ENCODE measurements at regions not wholly inside any gene's neighbourhood (a gene's known extent, or its start where the extent isn't known, plus 50 kb on each side); places are given as distances from the start of the nearest gene placed in this dataset.

DNA sequence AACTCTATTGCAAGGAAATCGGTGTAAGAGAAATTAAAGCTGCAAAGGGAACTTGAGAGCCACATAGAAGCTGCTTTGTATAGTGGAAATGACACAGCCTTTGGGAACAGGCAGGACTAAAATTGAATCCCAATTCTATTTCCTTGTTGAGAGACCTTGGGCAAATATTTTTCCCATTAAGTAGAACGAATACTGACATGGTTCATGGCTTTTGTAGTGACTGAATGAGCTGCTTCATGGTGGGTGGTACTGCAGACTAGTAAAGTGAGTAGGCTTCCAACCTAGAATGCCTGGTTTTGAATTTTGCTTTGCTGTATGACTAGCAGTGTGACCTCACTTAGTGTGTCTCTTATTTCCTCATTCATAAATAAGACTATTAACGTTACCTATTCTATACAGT, 182.2 kb upstream of the KCNIP4 start:
- TF ChIP-seq, protein P1, sequence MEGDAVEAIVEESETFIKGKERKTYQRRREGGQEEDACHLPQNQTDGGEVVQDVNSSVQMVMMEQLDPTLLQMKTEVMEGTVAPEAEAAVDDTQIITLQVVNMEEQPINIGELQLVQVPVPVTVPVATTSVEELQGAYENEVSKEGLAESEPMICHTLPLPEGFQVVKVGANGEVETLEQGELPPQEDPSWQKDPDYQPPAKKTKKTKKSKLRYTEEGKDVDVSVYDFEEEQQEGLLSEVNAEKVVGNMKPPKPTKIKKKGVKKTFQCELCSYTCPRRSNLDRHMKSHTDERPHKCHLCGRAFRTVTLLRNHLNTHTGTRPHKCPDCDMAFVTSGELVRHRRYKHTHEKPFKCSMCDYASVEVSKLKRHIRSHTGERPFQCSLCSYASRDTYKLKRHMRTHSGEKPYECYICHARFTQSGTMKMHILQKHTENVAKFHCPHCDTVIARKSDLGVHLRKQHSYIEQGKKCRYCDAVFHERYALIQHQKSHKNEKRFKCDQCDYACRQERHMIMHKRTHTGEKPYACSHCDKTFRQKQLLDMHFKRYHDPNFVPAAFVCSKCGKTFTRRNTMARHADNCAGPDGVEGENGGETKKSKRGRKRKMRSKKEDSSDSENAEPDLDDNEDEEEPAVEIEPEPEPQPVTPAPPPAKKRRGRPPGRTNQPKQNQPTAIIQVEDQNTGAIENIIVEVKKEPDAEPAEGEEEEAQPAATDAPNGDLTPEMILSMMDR (conservative IDR thresholded peaks at IDR 0.05; ENCODE audit: low read length): no peak
- DNase-seq (ENCODE audit: low read depth): no peak
- no peak overlapping the region for H3K4me3 ChIP-seq (ENCODE audit: low read length)

DNA sequence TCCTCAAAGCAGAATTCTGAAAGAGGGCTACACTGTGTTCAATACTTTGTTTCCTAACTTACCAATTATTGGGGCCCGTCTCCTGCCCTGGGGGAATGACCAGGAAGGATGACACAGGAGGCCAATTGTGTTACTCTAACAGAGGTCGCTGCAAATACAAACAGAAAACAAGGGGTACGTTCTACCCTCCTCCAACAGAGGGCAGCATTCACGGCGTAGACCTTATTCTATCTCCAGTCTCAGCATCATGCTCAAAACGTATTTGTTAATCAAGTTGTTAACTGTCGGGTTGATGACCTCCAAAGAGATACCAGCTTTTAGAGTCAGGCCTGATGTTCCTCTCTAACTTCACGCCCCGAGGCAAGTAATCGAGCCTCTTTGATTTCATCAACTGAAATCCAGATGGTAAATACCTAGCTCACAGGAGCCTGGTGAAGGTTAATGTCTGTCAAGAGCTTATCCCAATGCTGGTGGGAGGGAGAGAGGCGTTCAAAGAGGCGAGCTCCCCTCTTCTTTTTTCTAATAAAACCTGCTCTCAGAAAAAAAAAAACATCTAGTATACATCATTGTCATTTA, 181.0 kb upstream of the KCNIP4 start:
- H3K4me3 ChIP-seq (ENCODE audit: low read length): no peak overlapping the region
- TF ChIP-seq, protein P1 (conservative IDR thresholded peaks at IDR 0.05; ENCODE audit: low read length): peak; percentile 57
- peak; percentile 11 for DNase-seq (ENCODE audit: low read depth)

DNA sequence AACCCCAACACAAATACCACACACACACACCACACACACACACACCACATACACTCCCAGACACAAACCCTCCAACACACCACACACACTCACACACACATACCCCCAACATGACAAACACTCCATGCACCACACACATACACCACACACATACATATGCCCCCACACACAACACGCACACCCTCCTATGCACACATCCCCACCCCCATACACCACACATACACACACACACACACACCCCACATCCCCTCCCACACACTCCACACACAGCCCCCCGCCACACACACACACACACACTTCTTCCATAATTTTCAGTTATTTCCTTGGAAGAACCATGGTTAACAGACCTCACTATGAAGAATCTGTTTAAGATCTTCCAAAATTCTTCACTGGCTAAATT, 173.5 kb upstream of the KCNIP4 start:
- TF ChIP-seq, protein P1 (conservative IDR thresholded peaks at IDR 0.05; ENCODE audit: low read length): no peak
- no peak overlapping the region for H3K4me3 ChIP-seq (ENCODE audit: low read length)
- no peak for DNase-seq (ENCODE audit: low read depth)

DNA sequence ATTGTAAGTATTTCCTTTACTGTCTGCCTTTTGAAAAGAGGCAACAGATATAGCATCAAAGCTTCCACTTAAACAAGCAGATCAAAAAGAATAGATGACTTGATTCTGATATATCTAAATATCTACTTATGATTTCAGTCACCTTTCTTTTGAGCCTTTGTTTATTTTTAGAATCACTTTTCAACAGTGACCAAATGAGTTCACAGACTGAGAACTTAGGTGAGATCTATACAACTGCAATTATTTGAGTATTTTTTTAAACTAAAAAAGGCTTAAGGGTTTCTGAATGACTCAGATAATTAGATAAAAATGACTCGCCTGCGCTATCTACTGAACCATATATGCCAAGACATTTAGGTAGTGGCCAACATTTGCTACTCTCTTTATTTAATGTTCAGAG, 166.7 kb upstream of the KCNIP4 start:
- no peak for DNase-seq (ENCODE audit: low read depth)
- TF ChIP-seq, protein P1 (conservative IDR thresholded peaks at IDR 0.05; ENCODE audit: low read length): no peak
- no peak overlapping the region for H3K4me3 ChIP-seq (ENCODE audit: low read length)

DNA sequence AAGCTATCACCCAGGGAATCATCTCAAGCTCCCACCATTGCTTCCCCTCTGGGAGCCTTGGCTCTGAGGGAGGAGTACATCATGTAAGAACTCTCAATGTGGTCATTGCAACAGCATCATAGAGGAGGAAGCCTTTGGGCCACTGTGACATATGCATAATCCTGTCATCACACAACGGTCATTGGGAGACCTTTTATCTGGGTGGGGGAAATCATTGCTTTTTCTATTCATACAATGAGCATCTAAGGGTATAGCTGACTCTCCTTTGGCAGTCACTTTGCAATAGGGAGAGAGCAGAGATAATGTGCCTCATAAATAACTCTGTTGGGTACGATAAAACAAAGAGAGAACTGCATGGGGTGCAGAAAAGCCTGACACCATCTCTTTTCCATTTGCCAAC, 155.2 kb upstream of the KCNIP4 start:
- TF ChIP-seq, protein P1 (conservative IDR thresholded peaks at IDR 0.05; ENCODE audit: low read length): no peak
- no peak for DNase-seq (ENCODE audit: low read depth)

DNA sequence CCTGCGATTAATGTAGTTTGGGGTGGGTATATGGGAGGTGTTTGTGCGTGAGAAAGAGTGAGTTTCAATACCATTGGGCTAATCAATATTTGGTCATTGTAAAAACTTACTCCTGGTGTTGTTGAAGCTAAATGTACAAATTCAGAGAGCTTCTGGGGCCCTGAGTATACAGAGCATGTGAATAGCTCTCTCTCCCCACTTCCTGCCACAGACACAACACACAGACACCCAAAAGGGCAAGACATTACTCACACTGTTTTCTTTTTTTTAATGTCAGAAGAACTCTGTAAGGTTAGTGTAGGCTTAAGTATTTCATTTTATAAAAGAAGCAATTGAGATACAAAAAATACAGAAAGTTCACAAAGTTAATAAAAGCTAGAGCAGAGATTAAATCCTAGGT, 151.3 kb upstream of the KCNIP4 start:
- H3K4me3 ChIP-seq (ENCODE audit: low read length): no peak overlapping the region
- no peak for DNase-seq (ENCODE audit: low read depth)
- TF ChIP-seq, protein P1 (conservative IDR thresholded peaks at IDR 0.05; ENCODE audit: low read length): no peak

More for the DNA sequence above, 155.2 kb upstream of the KCNIP4 start:
- no peak overlapping the region for H3K4me3 ChIP-seq (ENCODE audit: low read length)

DNA sequence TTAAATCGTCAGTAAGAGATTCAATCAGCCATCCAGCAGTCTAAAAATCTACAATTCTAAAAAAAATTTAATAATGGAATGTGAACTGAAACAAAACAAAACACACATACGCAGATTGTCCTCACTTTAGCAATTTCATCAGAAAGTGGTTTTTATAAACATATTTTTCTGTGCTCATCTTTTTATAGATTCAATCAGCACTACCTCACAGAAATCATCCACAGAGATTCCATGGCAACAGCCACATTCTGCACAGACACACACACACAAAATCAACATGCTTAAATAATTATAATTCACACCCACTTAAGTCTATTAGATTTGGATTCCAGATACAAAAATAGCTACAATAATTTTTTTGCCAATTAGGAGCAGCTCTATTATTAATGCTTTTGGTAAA, 149.0 kb upstream of the KCNIP4 start:
- no peak for DNase-seq (ENCODE audit: low read depth)
- TF ChIP-seq, protein P1 (conservative IDR thresholded peaks at IDR 0.05; ENCODE audit: low read length): no peak

More for the DNA sequence above, 149.0 kb upstream of the KCNIP4 start:
- no peak overlapping the region for H3K4me3 ChIP-seq (ENCODE audit: low read length)
